ENCODE measurements at regions not wholly inside any gene's neighbourhood (a gene's known extent, or its start where the extent isn't known, plus 50 kb on each side); places are given as distances from the start of the nearest gene placed in this dataset.

GRCh38 chr5:135695656-135696313, 117.0 kb upstream of the CXCL14 start:
- H3K9me3 Mint-ChIP-seq = no peaks in the 10 kb centered on the region; the same call in 2 of the 3 replicates
- H3F3A ChIP-seq (replicated peaks; ENCODE audit: low read depth) = no peaks in the 10 kb centered on the region
- ATAC-seq (no peak), DNase-seq (ENCODE audit: low spot score) (no peak)
- H2AFZ ChIP-seq = no peak overlapping the region
- H3K27ac ChIP-seq (ENCODE audit: low read depth) = no peak overlapping the region
- no peaks in the 10 kb centered on the region for H3K9me2 ChIP-seq (ENCODE audit: insufficient read depth)
- peaks cover 3% of the 10 kb centered on the region for H3K27me3 Mint-ChIP-seq (ENCODE audit: insufficient read depth, low read depth, poor library complexity)
- no peaks in the 10 kb centered on the region for H3K4me1 ChIP-seq (ENCODE audit: insufficient read depth)
- no peak overlapping the region for H3K4me3 Mint-ChIP-seq
- no peaks in the 10 kb centered on the region for H3K79me2 ChIP-seq (replicated peaks; ENCODE audit: insufficient read depth)
- H3K4me2 ChIP-seq = no peak overlapping the region
- no peaks in the 10 kb centered on the region for H3K36me3 ChIP-seq (ENCODE audit: insufficient read depth)
- no peak overlapping the region for H3K27ac Mint-ChIP-seq
- no peaks in the 10 kb centered on the region for H4K20me1 ChIP-seq (replicated peaks; ENCODE audit: insufficient read depth)
- H3K36me3 Mint-ChIP-seq (ENCODE audit: low read depth) = no peaks in the 10 kb centered on the region
- no peak overlapping the region for H3K4me3 ChIP-seq
- H3K27me3 ChIP-seq (ENCODE audit: insufficient read depth) = no peaks in the 10 kb centered on the region
- H3K4me1 Mint-ChIP-seq = peaks cover 4% of the 10 kb centered on the region; the same call in 1 of the 3 replicates
- TF ChIP-seq EZH2 (IDR thresholded peaks at IDR 0.05; ENCODE audit: low read depth, unreplicated experiment) (no peak), CREB1 (CRISPR knock-in tag; IDR thresholded peaks at IDR 0.05; ENCODE audit: low read depth) (no peak), CTCF (conservative IDR thresholded peaks at IDR 0.05; ENCODE audit: low read depth in 2 of 2) (no peak), ZNF114 (CRISPR knock-in tag; IDR thresholded peaks at IDR 0.05) (no peak), ZNF462 (CRISPR knock-in tag; IDR thresholded peaks at IDR 0.05) (no peak), STAT1 (IDR thresholded peaks at IDR 0.05; ENCODE audit: unreplicated experiment) (no peak), POLR2AphosphoS5 (IDR thresholded peaks at IDR 0.05; ENCODE audit: low read depth) (no peak), EZH2phosphoT487 (IDR thresholded peaks at IDR 0.05; ENCODE audit: unreplicated experiment) (no peak), JUNB (IDR thresholded peaks at IDR 0.05; ENCODE audit: unreplicated experiment) (no peak), ZNF331 (CRISPR knock-in tag; IDR thresholded peaks at IDR 0.05; ENCODE audit: low read depth) (no peak), NANOG (IDR thresholded peaks at IDR 0.05; ENCODE audit: borderline replicate concordance) (no peak)
- TF ChIP-seq, protein P1, sequence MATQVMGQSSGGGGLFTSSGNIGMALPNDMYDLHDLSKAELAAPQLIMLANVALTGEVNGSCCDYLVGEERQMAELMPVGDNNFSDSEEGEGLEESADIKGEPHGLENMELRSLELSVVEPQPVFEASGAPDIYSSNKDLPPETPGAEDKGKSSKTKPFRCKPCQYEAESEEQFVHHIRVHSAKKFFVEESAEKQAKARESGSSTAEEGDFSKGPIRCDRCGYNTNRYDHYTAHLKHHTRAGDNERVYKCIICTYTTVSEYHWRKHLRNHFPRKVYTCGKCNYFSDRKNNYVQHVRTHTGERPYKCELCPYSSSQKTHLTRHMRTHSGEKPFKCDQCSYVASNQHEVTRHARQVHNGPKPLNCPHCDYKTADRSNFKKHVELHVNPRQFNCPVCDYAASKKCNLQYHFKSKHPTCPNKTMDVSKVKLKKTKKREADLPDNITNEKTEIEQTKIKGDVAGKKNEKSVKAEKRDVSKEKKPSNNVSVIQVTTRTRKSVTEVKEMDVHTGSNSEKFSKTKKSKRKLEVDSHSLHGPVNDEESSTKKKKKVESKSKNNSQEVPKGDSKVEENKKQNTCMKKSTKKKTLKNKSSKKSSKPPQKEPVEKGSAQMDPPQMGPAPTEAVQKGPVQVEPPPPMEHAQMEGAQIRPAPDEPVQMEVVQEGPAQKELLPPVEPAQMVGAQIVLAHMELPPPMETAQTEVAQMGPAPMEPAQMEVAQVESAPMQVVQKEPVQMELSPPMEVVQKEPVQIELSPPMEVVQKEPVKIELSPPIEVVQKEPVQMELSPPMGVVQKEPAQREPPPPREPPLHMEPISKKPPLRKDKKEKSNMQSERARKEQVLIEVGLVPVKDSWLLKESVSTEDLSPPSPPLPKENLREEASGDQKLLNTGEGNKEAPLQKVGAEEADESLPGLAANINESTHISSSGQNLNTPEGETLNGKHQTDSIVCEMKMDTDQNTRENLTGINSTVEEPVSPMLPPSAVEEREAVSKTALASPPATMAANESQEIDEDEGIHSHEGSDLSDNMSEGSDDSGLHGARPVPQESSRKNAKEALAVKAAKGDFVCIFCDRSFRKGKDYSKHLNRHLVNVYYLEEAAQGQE (IDR thresholded peaks at IDR 0.05; ENCODE audit: unreplicated experiment) = no peak
- TF ChIP-seq, protein P2, sequence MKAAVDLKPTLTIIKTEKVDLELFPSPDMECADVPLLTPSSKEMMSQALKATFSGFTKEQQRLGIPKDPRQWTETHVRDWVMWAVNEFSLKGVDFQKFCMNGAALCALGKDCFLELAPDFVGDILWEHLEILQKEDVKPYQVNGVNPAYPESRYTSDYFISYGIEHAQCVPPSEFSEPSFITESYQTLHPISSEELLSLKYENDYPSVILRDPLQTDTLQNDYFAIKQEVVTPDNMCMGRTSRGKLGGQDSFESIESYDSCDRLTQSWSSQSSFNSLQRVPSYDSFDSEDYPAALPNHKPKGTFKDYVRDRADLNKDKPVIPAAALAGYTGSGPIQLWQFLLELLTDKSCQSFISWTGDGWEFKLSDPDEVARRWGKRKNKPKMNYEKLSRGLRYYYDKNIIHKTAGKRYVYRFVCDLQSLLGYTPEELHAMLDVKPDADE (IDR thresholded peaks at IDR 0.05) = no peak
